Breast epithelium (tissue), 4 donors: ENCODE measurements at regions not wholly inside any gene's neighbourhood (a gene's known extent, or its start where the extent isn't known, plus 50 kb on each side); places are given as distances from the start of the nearest gene placed in this dataset.

Experiments
- DNase-seq, 2 donors: peaks; one replicate each; pipeline ENCODE4 v3.0.0-alpha.2; 2019; ENCODE audit warnings: low spot score in 2 of 2
- H3K27ac ChIP-seq, 2 donors: fragments of 200-600 bp; sonication (generic) in 1 of 2; one replicate each; pipeline ENCODE4 v1.5.1; 2016 to 2019; ENCODE audit warnings: mild to moderate bottlenecking in 1 of 2
- H3K27me3 ChIP-seq, 2 donors: fragments of 200-600 bp; sonication (generic) in 1 of 2; one replicate each; pipeline versions ENCODE4 v1.5.1 to v1.6.0; 2017 to 2019; ENCODE audit warnings: control low read depth in 1 of 2, mild to moderate bottlenecking in 1 of 2
- H3K36me3 ChIP-seq: fragments of 200-600 bp; one replicate; pipeline ENCODE4 v1.5.1; 2019
- H3K4me1 ChIP-seq, 2 donors: fragments of 200-600 bp; sonication (generic); one replicate each; pipeline ENCODE4 v1.5.1; 2016 to 2019; ENCODE audit warnings: control low read depth in 1 of 2
- H3K4me3 ChIP-seq, 3 donors: fragments of 200-600 bp; sonication (generic); 1 replicate in 2 of 3; 2 replicates in 1 of 3; pipeline ENCODE4 v1.5.1; 2016 to 2019; ENCODE audit warnings: mild to moderate bottlenecking in 3 of 3, moderate library complexity in 2 of 3
- H3K9me3 ChIP-seq, 2 donors: fragments of 200-600 bp; sonication (generic) in 1 of 2; one replicate each; pipeline ENCODE4 v1.5.1; 2016 to 2019; ENCODE audit warnings: control low read depth in 1 of 2
- CTCF ChIP-seq, 3 donors: fragments of 450-650 bp; IDR thresholded peaks; one replicate each; pipeline ENCODE4 v1.5.1; 2016 to 2017; ENCODE audit warnings: antibody characterized with exemption in 3 of 3, mild to moderate bottlenecking in 3 of 3, moderate library complexity in 3 of 3
- POLR2A ChIP-seq: fragments of 450-650 bp; IDR thresholded peaks from one replicate; pipeline ENCODE4 v1.6.1; 2016; ENCODE audit warnings: antibody characterized with exemption, mild to moderate bottlenecking, moderate library complexity
- POLR2AphosphoS5 ChIP-seq, 3 donors: sonication (generic); formaldehyde crosslinking; IDR thresholded peaks; one replicate each; pipeline ENCODE4 v1.6.1; 2017; ENCODE audit warnings: antibody characterized with exemption in 3 of 3
- intact Hi-C: fragments of 100-400 bp; cut with DNase I; formaldehyde crosslinking; loops from one replicate; pipeline ENCODE4 v1.15.1; 2023; ENCODE audit warnings: low total_unique reads

GRCh38 chrX:71000139-71000538, 68.0 kb downstream of the SNX12 start:
- no peaks in the 10 kb centered on the region for H3K36me3 ChIP-seq
- no peak for DNase-seq
- H3K4me3 ChIP-seq, result no peak overlapping the region
- no peaks in the 10 kb centered on the region for H3K4me1 ChIP-seq
- H3K27me3 ChIP-seq, result peaks cover 0 to 12% of the 10 kb centered on the region in 2 donors
- TF ChIP-seq POLR2AphosphoS5 (IDR thresholded peaks at IDR 0.05), result no peak
- TF ChIP-seq CTCF (IDR thresholded peaks at IDR 0.05), result no peak
- no peak for TF ChIP-seq POLR2A
- intact Hi-C loops, result no loop called here
- no peaks in the 10 kb centered on the region for H3K9me3 ChIP-seq
- H3K27ac ChIP-seq, result no peak overlapping the region

GRCh38 chrX:70998411-70999027, 67.6 kb upstream of the SLC7A3 start:
- TF ChIP-seq POLR2AphosphoS5 (IDR thresholded peaks at IDR 0.05) (peak in 1 of 3 donors; percentile 25), POLR2A (no peak), CTCF (IDR thresholded peaks at IDR 0.05) (peak in 1 of 3 donors; percentile 34)
- Histone ChIP-seq H3K27me3 (peaks cover 0 to 7% of the 10 kb centered on the region in 2 donors), H3K9me3 (no peaks in the 10 kb centered on the region), H3K36me3 (no peaks in the 10 kb centered on the region), H3K4me1 (no peaks in the 10 kb centered on the region), H3K27ac (no peak overlapping the region), H3K4me3 (no peak overlapping the region)
- intact Hi-C loops, result no loop called here
- peak in 1 of 2 donors; percentile 70 for DNase-seq

GRCh38 chrX:70995338-70995737, 64.4 kb upstream of the SLC7A3 start:
- Histone ChIP-seq H3K4me3 (no peak overlapping the region), H3K27me3 (peaks cover 0 to 7% of the 10 kb centered on the region in 2 donors), H3K9me3 (peaks cover 9 to 10% of the 10 kb centered on the region in 2 donors), H3K27ac (no peak overlapping the region), H3K36me3 (no peaks in the 10 kb centered on the region), H3K4me1 (no peaks in the 10 kb centered on the region)
- TF ChIP-seq CTCF (IDR thresholded peaks at IDR 0.05) (no peak), POLR2A (no peak), POLR2AphosphoS5 (IDR thresholded peaks at IDR 0.05) (no peak)
- DNase-seq, result no peak
- intact Hi-C loops, result no loop called here

GRCh38 chrX:70988425-70988824, 57.5 kb upstream of the SLC7A3 start:
- no peak overlapping the region for H3K4me3 ChIP-seq
- TF ChIP-seq CTCF (IDR thresholded peaks at IDR 0.05) (no peak), POLR2AphosphoS5 (IDR thresholded peaks at IDR 0.05) (no peak), POLR2A (no peak)
- peaks cover 0 to 3% of the 10 kb centered on the region in 2 donors for H3K27me3 ChIP-seq
- H3K27ac ChIP-seq, result no peak overlapping the region
- intact Hi-C loops, result no loop called here
- no peaks in the 10 kb centered on the region for H3K36me3 ChIP-seq
- no peak for DNase-seq
- no peaks in the 10 kb centered on the region for H3K4me1 ChIP-seq
- peaks cover 9 to 10% of the 10 kb centered on the region in 2 donors for H3K9me3 ChIP-seq
